ENCODE measurements at regions not wholly inside any gene's neighbourhood (a gene's known extent, or its start where the extent isn't known, plus 50 kb on each side); places are given as distances from the start of the nearest gene placed in this dataset.

DNA sequence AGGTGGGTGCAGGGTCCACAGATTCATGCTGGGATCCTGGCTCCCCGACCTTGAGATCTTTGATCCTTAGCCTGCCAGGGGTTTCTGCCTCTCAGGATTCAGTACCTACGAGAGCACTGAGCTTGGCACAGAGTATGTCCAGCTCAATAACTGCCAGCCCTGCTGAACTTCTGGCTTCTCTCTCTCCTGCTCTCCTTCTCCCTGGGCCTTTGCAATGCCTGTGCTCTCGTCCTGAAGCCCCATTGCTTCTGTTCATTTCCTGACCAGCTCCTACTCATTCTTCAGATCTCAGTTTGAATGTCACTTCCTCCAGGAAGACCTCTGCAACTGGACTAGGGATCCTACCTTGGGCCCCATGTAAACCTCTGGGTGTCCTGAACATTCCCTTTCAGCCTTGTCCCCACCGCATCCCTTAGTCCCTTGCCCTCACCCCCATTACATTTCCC lies 113.8 kb upstream of the HAAO start:
- TF ChIP-seq, protein P1, sequence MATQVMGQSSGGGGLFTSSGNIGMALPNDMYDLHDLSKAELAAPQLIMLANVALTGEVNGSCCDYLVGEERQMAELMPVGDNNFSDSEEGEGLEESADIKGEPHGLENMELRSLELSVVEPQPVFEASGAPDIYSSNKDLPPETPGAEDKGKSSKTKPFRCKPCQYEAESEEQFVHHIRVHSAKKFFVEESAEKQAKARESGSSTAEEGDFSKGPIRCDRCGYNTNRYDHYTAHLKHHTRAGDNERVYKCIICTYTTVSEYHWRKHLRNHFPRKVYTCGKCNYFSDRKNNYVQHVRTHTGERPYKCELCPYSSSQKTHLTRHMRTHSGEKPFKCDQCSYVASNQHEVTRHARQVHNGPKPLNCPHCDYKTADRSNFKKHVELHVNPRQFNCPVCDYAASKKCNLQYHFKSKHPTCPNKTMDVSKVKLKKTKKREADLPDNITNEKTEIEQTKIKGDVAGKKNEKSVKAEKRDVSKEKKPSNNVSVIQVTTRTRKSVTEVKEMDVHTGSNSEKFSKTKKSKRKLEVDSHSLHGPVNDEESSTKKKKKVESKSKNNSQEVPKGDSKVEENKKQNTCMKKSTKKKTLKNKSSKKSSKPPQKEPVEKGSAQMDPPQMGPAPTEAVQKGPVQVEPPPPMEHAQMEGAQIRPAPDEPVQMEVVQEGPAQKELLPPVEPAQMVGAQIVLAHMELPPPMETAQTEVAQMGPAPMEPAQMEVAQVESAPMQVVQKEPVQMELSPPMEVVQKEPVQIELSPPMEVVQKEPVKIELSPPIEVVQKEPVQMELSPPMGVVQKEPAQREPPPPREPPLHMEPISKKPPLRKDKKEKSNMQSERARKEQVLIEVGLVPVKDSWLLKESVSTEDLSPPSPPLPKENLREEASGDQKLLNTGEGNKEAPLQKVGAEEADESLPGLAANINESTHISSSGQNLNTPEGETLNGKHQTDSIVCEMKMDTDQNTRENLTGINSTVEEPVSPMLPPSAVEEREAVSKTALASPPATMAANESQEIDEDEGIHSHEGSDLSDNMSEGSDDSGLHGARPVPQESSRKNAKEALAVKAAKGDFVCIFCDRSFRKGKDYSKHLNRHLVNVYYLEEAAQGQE (IDR thresholded peaks at IDR 0.05; ENCODE audit: insufficient replicate concordance, low read depth) = no peak
- TF ChIP-seq, protein P2, sequence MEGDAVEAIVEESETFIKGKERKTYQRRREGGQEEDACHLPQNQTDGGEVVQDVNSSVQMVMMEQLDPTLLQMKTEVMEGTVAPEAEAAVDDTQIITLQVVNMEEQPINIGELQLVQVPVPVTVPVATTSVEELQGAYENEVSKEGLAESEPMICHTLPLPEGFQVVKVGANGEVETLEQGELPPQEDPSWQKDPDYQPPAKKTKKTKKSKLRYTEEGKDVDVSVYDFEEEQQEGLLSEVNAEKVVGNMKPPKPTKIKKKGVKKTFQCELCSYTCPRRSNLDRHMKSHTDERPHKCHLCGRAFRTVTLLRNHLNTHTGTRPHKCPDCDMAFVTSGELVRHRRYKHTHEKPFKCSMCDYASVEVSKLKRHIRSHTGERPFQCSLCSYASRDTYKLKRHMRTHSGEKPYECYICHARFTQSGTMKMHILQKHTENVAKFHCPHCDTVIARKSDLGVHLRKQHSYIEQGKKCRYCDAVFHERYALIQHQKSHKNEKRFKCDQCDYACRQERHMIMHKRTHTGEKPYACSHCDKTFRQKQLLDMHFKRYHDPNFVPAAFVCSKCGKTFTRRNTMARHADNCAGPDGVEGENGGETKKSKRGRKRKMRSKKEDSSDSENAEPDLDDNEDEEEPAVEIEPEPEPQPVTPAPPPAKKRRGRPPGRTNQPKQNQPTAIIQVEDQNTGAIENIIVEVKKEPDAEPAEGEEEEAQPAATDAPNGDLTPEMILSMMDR (IDR thresholded peaks at IDR 0.05; ENCODE audit: insufficient read depth, low read length) = no peak
- TF ChIP-seq SPI1 (IDR thresholded peaks at IDR 0.05; ENCODE audit: borderline replicate concordance, low read depth) = no peak
